Vagina (tissue), 2 donors: ENCODE measurements at regions not wholly inside any gene's neighbourhood (a gene's known extent, or its start where the extent isn't known, plus 50 kb on each side); places are given as distances from the start of the nearest gene placed in this dataset.

Experiments used
- POLR2A ChIP-seq, 2 donors: fragments of 450-650 bp; IDR thresholded peaks; one replicate each; pipeline ENCODE4 v1.6.1; 2017; ENCODE audit warnings: antibody characterized with exemption in 2 of 2, mild to moderate bottlenecking in 2 of 2, moderate library complexity in 2 of 2
- TF ChIP-seq, protein P1 (sequence below), 3 experiments: fragments of 450-650 bp in 2 of 3; fragments of 200-600 bp in 1 of 3; sonication (generic) in 1 of 3; IDR thresholded peaks; one replicate each; pipeline ENCODE4 v1.5.1; 2017 to 2019; ENCODE audit warnings: antibody characterized with exemption in 3 of 3, mild to moderate bottlenecking in 2 of 3, moderate library complexity in 2 of 3

DNA sequence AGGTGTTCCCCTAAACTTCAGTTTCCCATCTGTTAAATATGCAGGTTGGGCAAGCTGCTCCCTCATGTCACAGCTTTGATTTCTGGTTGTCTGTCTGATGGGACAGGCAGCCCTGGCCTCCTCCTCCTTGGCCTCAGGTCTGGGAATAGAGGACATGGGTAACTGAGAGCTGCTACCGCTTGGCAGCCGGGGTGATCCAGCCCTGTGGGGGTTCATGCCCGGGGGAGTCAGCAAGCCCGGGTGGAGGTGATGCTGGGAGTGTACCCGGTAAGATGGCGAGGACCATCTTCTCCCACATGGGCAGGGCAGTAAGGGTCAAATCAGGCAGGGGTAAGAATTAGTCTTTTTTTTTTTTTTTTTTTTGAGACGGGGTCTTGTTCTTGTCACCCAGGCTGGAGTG is 845.0 kb downstream of the TBC1D22A start:
- TF ChIP-seq, protein P1, sequence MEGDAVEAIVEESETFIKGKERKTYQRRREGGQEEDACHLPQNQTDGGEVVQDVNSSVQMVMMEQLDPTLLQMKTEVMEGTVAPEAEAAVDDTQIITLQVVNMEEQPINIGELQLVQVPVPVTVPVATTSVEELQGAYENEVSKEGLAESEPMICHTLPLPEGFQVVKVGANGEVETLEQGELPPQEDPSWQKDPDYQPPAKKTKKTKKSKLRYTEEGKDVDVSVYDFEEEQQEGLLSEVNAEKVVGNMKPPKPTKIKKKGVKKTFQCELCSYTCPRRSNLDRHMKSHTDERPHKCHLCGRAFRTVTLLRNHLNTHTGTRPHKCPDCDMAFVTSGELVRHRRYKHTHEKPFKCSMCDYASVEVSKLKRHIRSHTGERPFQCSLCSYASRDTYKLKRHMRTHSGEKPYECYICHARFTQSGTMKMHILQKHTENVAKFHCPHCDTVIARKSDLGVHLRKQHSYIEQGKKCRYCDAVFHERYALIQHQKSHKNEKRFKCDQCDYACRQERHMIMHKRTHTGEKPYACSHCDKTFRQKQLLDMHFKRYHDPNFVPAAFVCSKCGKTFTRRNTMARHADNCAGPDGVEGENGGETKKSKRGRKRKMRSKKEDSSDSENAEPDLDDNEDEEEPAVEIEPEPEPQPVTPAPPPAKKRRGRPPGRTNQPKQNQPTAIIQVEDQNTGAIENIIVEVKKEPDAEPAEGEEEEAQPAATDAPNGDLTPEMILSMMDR (IDR thresholded peaks at IDR 0.05) = no peak
- no peak for TF ChIP-seq POLR2A (IDR thresholded peaks at IDR 0.05)
